HEK293 (cell line): ENCODE measurements at regions not wholly inside any gene's neighbourhood (a gene's known extent, or its start where the extent isn't known, plus 50 kb on each side); places are given as distances from the start of the nearest gene placed in this dataset.

Source experiments
- BCL6B ChIP-seq: fragments of 450-650 bp; formaldehyde crosslinking; IDR thresholded peaks from 2 replicates; pipeline ENCODE4 v1.5.1; 2017; ENCODE audit warnings: missing biosample characterization, missing genetic modification characterization
- MYNN ChIP-seq: fragments of 450-650 bp; formaldehyde crosslinking; IDR thresholded peaks from 2 replicates; pipeline ENCODE4 v1.5.1; 2016; ENCODE audit warnings: missing biosample characterization, missing genetic modification characterization, borderline replicate concordance
- PBX3 ChIP-seq: sonication (generic); formaldehyde crosslinking; IDR thresholded peaks from 2 replicates; pipeline ENCODE4 v1.8.1; 2022; ENCODE audit warnings: mild to moderate bottlenecking, moderate library complexity, missing genetic modification reagents
- REST ChIP-seq: fragments of 450-650 bp; formaldehyde crosslinking; IDR thresholded peaks from 2 replicates; pipeline ENCODE4 v1.5.1; 2016; ENCODE audit warnings: missing biosample characterization, missing genetic modification characterization
- TSHZ1 ChIP-seq: fragments of 450-650 bp; formaldehyde crosslinking; IDR thresholded peaks from 2 replicates; pipeline ENCODE4 v1.5.1; 2016; ENCODE audit warnings: missing biosample characterization, missing genetic modification characterization, borderline replicate concordance
- ZEB2 ChIP-seq: fragments of 450-650 bp; formaldehyde crosslinking; IDR thresholded peaks from 2 replicates; pipeline ENCODE4 v1.5.1; 2016; ENCODE audit warnings: missing biosample characterization, missing genetic modification characterization
- ZNF148 ChIP-seq: fragments of 450-650 bp; formaldehyde crosslinking; IDR thresholded peaks from 2 replicates; pipeline ENCODE4 v1.5.0; 2017; ENCODE audit warnings: missing biosample characterization, missing genetic modification characterization, borderline replicate concordance
- ZNF48 ChIP-seq: fragments of 450-650 bp; formaldehyde crosslinking; IDR thresholded peaks from 2 replicates; pipeline ENCODE4 v1.5.1; 2016; ENCODE audit warnings: missing biosample characterization, missing genetic modification characterization
- ZNF530 ChIP-seq: fragments of 450-650 bp; formaldehyde crosslinking; IDR thresholded peaks from 2 replicates; pipeline ENCODE4 v1.5.1; 2016; ENCODE audit warnings: low read depth, missing biosample characterization, missing genetic modification characterization
- ZNF544 ChIP-seq: fragments of 450-650 bp; formaldehyde crosslinking; IDR thresholded peaks from 2 replicates; pipeline ENCODE4 v1.5.0; 2017; ENCODE audit warnings: missing biosample characterization, missing genetic modification characterization
- ZNF624 ChIP-seq: fragments of 450-650 bp; formaldehyde crosslinking; IDR thresholded peaks from 2 replicates; pipeline ENCODE4 v1.5.1; 2017; ENCODE audit warnings: missing biosample characterization, missing genetic modification characterization
- ZNF768 ChIP-seq: fragments of 450-650 bp; formaldehyde crosslinking; IDR thresholded peaks from 2 replicates; pipeline ENCODE4 v1.5.1; 2018; ENCODE audit warnings: missing biosample characterization, mild to moderate bottlenecking, missing genetic modification characterization
- TF ChIP-seq, protein P1 (sequence below): fragments of 450-650 bp; formaldehyde crosslinking; IDR thresholded peaks from 2 replicates; pipeline ENCODE4 v1.5.1; 2016; ENCODE audit warnings: missing biosample characterization, missing genetic modification characterization

GRCh38 chr7:25391295-25391861 lies 163.1 kb upstream of the NPVF start:
- TF ChIP-seq REST (tag by site-specific recombination) (no peak), BCL6B (tag by site-specific recombination) (peak; percentile 93), ZNF530 (tag by site-specific recombination) (no peak), MYNN (tag by site-specific recombination) (no peak), ZNF148 (tag by site-specific recombination) (no peak), ZNF48 (tag by site-specific recombination) (no peak), TSHZ1 (tag by site-specific recombination) (no peak), PBX3 (CRISPR knock-in tag) (no peak), ZNF544 (no peak), ZNF624 (no peak), ZEB2 (tag by site-specific recombination) (no peak), ZNF768 (tag by site-specific recombination) (no peak)
- TF ChIP-seq, protein P1, sequence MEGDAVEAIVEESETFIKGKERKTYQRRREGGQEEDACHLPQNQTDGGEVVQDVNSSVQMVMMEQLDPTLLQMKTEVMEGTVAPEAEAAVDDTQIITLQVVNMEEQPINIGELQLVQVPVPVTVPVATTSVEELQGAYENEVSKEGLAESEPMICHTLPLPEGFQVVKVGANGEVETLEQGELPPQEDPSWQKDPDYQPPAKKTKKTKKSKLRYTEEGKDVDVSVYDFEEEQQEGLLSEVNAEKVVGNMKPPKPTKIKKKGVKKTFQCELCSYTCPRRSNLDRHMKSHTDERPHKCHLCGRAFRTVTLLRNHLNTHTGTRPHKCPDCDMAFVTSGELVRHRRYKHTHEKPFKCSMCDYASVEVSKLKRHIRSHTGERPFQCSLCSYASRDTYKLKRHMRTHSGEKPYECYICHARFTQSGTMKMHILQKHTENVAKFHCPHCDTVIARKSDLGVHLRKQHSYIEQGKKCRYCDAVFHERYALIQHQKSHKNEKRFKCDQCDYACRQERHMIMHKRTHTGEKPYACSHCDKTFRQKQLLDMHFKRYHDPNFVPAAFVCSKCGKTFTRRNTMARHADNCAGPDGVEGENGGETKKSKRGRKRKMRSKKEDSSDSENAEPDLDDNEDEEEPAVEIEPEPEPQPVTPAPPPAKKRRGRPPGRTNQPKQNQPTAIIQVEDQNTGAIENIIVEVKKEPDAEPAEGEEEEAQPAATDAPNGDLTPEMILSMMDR (tag by site-specific recombination) = no peak
